AG04450 (cell line): ENCODE measurements at regions not wholly inside any gene's neighbourhood (a gene's known extent, or its start where the extent isn't known, plus 50 kb on each side); places are given as distances from the start of the nearest gene placed in this dataset.
A peak's percentile ranks its signal among the peaks of the same experiment; 100 is the strongest.

Source experiments
- CTCF ChIA-PET: fragments of 300-600, 350-600 bp; formaldehyde crosslinking; extraction: SDS; loops from one replicate; lab custom pipeline; 2022; ENCODE audit warnings: antibody characterized with exemption, inconsistent platforms; lab: Charles Lee
- POLR2A ChIA-PET: fragments of 350-600 bp; formaldehyde crosslinking; extraction: SDS; loops from one replicate; lab custom pipeline; 2021; ENCODE audit warnings: antibody characterized with exemption, inconsistent platforms; lab: Yijun Ruan, JAX
- DNase-seq: peaks from one replicate; pipeline ENCODE4 v3.0.0-alpha.2; 2011; ENCODE audit warnings: low read depth, low spot score
- H3K27ac ChIP-seq: one replicate; pipeline ENCODE4 v1.5.1; 2012; ENCODE audit warnings: low read depth, low read length, control low read depth
- H3K27me3 ChIP-seq: one replicate; pipeline ENCODE4 v1.6.0; 2012; ENCODE audit warnings: low read length; ENCODE audit not compliant: control insufficient read depth, insufficient read depth
- H3K4me3 ChIP-seq: 2 replicates; pipeline ENCODE4 v1.5.1; 2011; ENCODE audit warnings: mild to moderate bottlenecking, low read depth, low read length, control low read depth
- H3K9me3 ChIP-seq: 2 replicates; pipeline ENCODE4 v1.5.1; 2012; ENCODE audit warnings: low read length; ENCODE audit not compliant: control insufficient read depth, insufficient read depth
- TF ChIP-seq, protein P1 (sequence below): IDR thresholded peaks from 2 replicates; pipeline ENCODE4 v1.5.1; 2011; ENCODE audit warnings: low read depth, low read length, control low read depth, inconsistent platforms

GRCh38 chr10:47123716-47124288, 176.2 kb upstream of the GDF10 start:
- Histone ChIP-seq H3K27me3 (no peaks in the 10 kb centered on the region), H3K4me3 (no peak overlapping the region), H3K27ac (no peak overlapping the region), H3K9me3 (no peaks in the 10 kb centered on the region)
- TF ChIP-seq, protein P1, sequence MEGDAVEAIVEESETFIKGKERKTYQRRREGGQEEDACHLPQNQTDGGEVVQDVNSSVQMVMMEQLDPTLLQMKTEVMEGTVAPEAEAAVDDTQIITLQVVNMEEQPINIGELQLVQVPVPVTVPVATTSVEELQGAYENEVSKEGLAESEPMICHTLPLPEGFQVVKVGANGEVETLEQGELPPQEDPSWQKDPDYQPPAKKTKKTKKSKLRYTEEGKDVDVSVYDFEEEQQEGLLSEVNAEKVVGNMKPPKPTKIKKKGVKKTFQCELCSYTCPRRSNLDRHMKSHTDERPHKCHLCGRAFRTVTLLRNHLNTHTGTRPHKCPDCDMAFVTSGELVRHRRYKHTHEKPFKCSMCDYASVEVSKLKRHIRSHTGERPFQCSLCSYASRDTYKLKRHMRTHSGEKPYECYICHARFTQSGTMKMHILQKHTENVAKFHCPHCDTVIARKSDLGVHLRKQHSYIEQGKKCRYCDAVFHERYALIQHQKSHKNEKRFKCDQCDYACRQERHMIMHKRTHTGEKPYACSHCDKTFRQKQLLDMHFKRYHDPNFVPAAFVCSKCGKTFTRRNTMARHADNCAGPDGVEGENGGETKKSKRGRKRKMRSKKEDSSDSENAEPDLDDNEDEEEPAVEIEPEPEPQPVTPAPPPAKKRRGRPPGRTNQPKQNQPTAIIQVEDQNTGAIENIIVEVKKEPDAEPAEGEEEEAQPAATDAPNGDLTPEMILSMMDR: no peak
- DNase-seq: no peak
- CTCF ChIA-PET: no interaction called here
- POLR2A ChIA-PET: no interaction called here

DNA sequence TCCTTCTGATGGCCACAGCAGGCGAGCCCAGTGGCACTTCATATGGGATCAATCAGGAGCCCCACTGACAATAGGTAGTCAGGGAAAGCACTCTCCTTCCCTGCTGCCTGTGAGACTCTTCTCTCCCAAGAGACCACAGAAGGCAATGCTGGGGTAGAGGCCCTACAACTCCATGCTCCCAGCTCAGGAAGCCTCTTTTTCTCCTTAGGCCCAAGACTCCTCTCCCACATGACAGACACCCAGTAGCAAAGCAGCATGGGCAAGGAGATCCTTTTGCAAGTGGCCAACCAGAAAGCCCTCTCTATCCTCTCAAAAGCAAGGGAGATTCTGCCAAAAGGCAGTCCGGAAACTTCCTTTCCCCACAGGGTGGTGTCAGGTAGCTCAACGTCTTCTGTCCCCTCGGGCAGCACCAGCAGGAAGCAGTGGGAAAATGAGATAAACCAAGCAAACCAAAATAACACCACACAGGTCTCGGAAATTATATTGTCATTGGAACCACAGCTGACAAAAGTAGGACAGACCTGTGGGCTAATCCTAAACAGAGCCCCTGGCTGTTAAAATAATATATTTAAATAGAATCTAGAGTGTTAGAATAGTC, 172.7 kb upstream of the GDF10 start:
- DNase-seq: no peak
- H3K9me3 ChIP-seq: no peaks in the 10 kb centered on the region
- ChIA-PET CTCF (interaction anchor here (1.7 kb wide), 1 partner anchor 11 kb away, joined by 3 read pairs; no protein-coding TSS in a partner anchor), POLR2A (no interaction called here)
- TF ChIP-seq, protein P1: no peak
- no peak overlapping the region for H3K27ac ChIP-seq
- no peak overlapping the region for H3K4me3 ChIP-seq
- no peaks in the 10 kb centered on the region for H3K27me3 ChIP-seq

- Histone ChIP-seq H3K4me3 (no peak overlapping the region), H3K27me3 (no peaks in the 10 kb centered on the region), H3K27ac (no peak overlapping the region), H3K9me3 (no peaks in the 10 kb centered on the region)
- CTCF ChIA-PET: no interaction called here
- POLR2A ChIA-PET: no interaction called here
- TF ChIP-seq, protein P1: no peak
- DNase-seq: no peak
Measured at GRCh38 chr10:47130491-47130890, 169.5 kb upstream of the GDF10 start.

GRCh38 chr10:47133871-47134570, 166.0 kb upstream of the GDF10 start:
- ChIA-PET POLR2A (interaction anchor here (1.0 kb wide), 1 partner anchor 32 kb away, joined by 4 read pairs; no protein-coding TSS in a partner anchor), CTCF (no interaction called here)
- Histone ChIP-seq H3K27ac (no peak overlapping the region), H3K9me3 (no peaks in the 10 kb centered on the region), H3K4me3 (no peak overlapping the region), H3K27me3 (no peaks in the 10 kb centered on the region)
- TF ChIP-seq, protein P1: no peak
- DNase-seq: no peak

DNA sequence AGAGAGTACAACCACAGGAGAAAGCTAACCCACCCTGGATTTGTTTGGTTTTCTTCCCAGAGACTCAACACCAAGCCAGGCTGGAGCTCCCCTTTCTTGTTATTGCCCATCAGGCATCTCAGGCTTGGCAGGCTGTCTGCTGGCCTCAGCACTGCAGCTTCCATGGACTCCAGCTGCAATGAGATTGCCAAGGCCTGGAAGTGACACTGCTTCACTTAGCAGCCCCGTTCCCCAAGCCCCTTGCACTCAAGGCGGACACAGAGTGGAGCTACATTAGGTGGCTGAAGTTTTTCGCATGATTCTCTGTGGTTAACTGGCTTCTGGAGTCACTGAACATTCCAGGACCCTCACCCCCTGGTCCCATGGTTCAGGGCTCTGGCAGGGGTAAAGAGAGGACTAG, 163.1 kb upstream of the GDF10 start:
- Histone ChIP-seq H3K27me3 (no peaks in the 10 kb centered on the region), H3K9me3 (no peaks in the 10 kb centered on the region; the same call in 1 of the 2 replicates), H3K27ac (peak overlapping the region; percentile 95), H3K4me3 (no peak overlapping the region)
- DNase-seq: no peak
- CTCF ChIA-PET: interaction anchor here (0.8 to 1.2 kb wide), 5 partner anchors 8 to 89 kb away, joined by 3 to 6 read pairs (median 4); no protein-coding TSS in a partner anchor
- TF ChIP-seq, protein P1: no peak
- POLR2A ChIA-PET: interaction anchor here (0.7 to 3.5 kb wide), 4 partner anchors 21 to 30 kb away, joined by 3 to 19 read pairs (median 7); no protein-coding TSS in a partner anchor
